ENCODE measurements at regions not wholly inside any gene's neighbourhood (a gene's known extent, or its start where the extent isn't known, plus 50 kb on each side); places are given as distances from the start of the nearest gene placed in this dataset.

DNA sequence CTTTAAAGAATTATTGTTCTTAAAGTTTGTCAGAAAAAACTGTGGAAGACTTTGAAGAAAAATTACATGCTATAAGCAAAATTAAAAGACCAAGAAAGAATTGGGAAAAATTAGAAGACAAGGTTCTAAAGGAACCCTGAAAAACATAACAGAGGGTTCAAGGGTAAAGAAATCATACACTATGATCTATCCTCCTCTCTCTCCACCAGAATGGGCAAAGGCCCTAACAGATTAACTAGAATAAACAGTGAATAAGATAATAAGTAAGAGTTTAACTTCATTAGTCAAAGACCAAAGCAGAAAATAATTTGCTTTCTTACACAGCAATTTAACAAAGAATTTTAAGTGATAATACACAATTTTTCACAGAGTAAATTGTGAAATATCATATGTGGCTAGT is 201.2 kb upstream of the PDE10A start (continued):
- TF ChIP-seq, protein P1, sequence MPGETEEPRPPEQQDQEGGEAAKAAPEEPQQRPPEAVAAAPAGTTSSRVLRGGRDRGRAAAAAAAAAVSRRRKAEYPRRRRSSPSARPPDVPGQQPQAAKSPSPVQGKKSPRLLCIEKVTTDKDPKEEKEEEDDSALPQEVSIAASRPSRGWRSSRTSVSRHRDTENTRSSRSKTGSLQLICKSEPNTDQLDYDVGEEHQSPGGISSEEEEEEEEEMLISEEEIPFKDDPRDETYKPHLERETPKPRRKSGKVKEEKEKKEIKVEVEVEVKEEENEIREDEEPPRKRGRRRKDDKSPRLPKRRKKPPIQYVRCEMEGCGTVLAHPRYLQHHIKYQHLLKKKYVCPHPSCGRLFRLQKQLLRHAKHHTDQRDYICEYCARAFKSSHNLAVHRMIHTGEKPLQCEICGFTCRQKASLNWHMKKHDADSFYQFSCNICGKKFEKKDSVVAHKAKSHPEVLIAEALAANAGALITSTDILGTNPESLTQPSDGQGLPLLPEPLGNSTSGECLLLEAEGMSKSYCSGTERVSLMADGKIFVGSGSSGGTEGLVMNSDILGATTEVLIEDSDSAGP (CRISPR knock-in tag; IDR thresholded peaks at IDR 0.05; ENCODE audit: borderline replicate concordance): no peak
- TF ChIP-seq ISX (CRISPR knock-in tag; conservative IDR thresholded peaks at IDR 0.05): no peak

DNA sequence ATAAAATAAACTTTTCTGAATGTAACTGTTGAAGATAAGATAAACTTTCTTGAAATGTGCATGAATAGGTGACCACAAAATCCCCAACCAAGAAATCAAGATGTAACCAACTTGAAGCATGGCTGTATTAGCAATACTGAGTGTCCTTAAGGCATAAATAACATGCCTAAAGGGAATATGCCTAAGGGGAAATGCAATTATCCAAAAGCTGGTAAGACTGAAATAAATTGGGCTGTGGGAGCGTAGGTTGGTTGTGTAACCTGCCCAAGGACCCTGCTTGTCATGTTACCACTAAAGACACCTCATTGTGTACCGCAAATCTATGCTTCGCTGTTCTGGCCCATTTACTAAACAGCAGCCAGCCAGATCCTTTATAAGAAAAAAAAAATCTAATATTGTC is 200.8 kb upstream of the PDE10A start:
- Histone ChIP-seq H3K9ac (ENCODE audit: insufficient read depth, low read depth, low read length) (no peak overlapping the region), H3K36me3 (replicated peaks in 1 of 2; ENCODE audit: control insufficient read depth in 1 of 2, insufficient read depth in 2 of 2, low read length in 2 of 2) (no peaks in the 10 kb centered on the region), H3K79me2 (ENCODE audit: insufficient read depth, low read length) (no peaks in the 10 kb centered on the region), H3K4me1 (ENCODE audit: insufficient read depth, low read length) (no peaks in the 10 kb centered on the region), H3K9me3 (ENCODE audit: low read length) (no peaks in the 10 kb centered on the region), H4K20me1 (ENCODE audit: insufficient read depth, low read length) (no peaks in the 10 kb centered on the region), H2AFZ (ENCODE audit: low read length) (no peak overlapping the region), H3K27ac (ENCODE audit: extremely low read length, insufficient read depth, low read length) (no peak overlapping the region), H3K4me2 (ENCODE audit: low read depth, low read length) (no peak overlapping the region), H3K4me3 (replicated peaks in 1 of 3; ENCODE audit: insufficient read depth in 1 of 3, low read depth in 2 of 3, low read length in 3 of 3) (no peak overlapping the region), H3K27me3 (ENCODE audit: control insufficient read depth in 1 of 2, insufficient read depth in 2 of 2, low read length in 2 of 2) (peaks cover 0 to 10% of the 10 kb centered on the region in 2 experiments; a peak in 2 of 5 replicates)
- no TSS peak for BruUV-seq (replicated peaks)
- intact Hi-C loops (cut with micrococcal nuclease; ENCODE audit: unreplicated experiment): no loop called here
- no peak for ATAC-seq
- CTCF ChIA-PET (ENCODE audit: low intra/inter-chr PET ratio, low total read pairs): no interaction called here
- in situ Hi-C loops (cut with HindIII; ENCODE audit: extremely low pct_ligation_motif_present, low pct_unique_long_range_greater_than_20kb): no loop called here
- DNase-seq (ENCODE audit: low spot score): no peak
- no peak for TF ChIP-seq TARDBP (CRISPR knock-in tag; IDR thresholded peaks at IDR 0.05)
- TF ChIP-seq SOX13 (IDR thresholded peaks at IDR 0.05): no peak
- TF ChIP-seq SOX13 (CRISPR knock-in tag; conservative IDR thresholded peaks at IDR 0.05 in 1 of 2, IDR thresholded peaks at IDR 0.05 in 1 of 2): no peak
- TF ChIP-seq SALL1 (CRISPR knock-in tag; IDR thresholded peaks at IDR 0.05): no peak
- TF ChIP-seq CBX5 (CRISPR knock-in tag; IDR thresholded peaks at IDR 0.05; ENCODE audit: borderline replicate concordance): no peak
- no peak for TF ChIP-seq ZFP1 (CRISPR knock-in tag; IDR thresholded peaks at IDR 0.05)
- no peak for TF ChIP-seq HDAC2 (CRISPR knock-in tag; IDR thresholded peaks at IDR 0.05)
- TF ChIP-seq BORCS8-MEF2B (CRISPR knock-in tag; IDR thresholded peaks at IDR 0.05): no peak
- no peak for TF ChIP-seq ZNF841 (CRISPR knock-in tag; IDR thresholded peaks at IDR 0.05; ENCODE audit: borderline replicate concordance)
- TF ChIP-seq ZNF569 (CRISPR knock-in tag; IDR thresholded peaks at IDR 0.05; ENCODE audit: borderline replicate concordance): no peak
- no peak for TF ChIP-seq NR3C1 (CRISPR knock-in tag; IDR thresholded peaks at IDR 0.05)
- no peak for TF ChIP-seq HOXA7 (CRISPR knock-in tag; IDR thresholded peaks at IDR 0.05)
- no peak for TF ChIP-seq ZFP41 (CRISPR knock-in tag; IDR thresholded peaks at IDR 0.05; ENCODE audit: borderline replicate concordance)
- no peak for TF ChIP-seq KDM5A (IDR thresholded peaks at IDR 0.05; ENCODE audit: borderline replicate concordance, low read length)
- TF ChIP-seq ZKSCAN8 (CRISPR knock-in tag; IDR thresholded peaks at IDR 0.05; ENCODE audit: borderline replicate concordance): no peak
- TF ChIP-seq SRF (IDR thresholded peaks at IDR 0.05; ENCODE audit: low read depth, low read length): no peak
- TF ChIP-seq, protein P2, sequence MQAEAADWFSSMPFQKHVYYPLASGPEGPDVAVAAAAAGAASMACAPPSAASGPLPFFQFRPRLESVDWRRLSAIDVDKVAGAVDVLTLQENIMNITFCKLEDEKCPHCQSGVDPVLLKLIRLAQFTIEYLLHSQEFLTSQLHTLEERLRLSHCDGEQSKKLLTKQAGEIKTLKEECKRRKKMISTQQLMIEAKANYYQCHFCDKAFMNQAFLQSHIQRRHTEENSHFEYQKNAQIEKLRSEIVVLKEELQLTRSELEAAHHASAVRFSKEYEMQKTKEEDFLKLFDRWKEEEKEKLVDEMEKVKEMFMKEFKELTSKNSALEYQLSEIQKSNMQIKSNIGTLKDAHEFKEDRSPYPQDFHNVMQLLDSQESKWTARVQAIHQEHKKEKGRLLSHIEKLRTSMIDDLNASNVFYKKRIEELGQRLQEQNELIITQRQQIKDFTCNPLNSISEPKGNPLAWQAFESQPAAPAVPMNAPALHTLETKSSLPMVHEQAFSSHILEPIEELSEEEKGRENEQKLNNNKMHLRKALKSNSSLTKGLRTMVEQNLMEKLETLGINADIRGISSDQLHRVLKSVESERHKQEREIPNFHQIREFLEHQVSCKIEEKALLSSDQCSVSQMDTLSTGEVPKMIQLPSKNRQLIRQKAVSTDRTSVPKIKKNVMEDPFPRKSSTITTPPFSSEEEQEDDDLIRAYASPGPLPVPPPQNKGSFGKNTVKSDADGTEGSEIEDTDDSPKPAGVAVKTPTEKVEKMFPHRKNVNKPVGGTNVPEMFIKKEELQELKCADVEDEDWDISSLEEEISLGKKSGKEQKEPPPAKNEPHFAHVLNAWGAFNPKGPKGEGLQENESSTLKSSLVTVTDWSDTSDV (CRISPR knock-in tag; IDR thresholded peaks at IDR 0.05): no peak
- no peak for FAIRE-seq
- 22% methylated on average over 3 of the region's 3 CpGs for WGBS (ENCODE audit: low lambda C conversion rate)
- POLR2A ChIA-PET: no interaction called here
